ENCODE measurements at regions not wholly inside any gene's neighbourhood (a gene's known extent, or its start where the extent isn't known, plus 50 kb on each side); places are given as distances from the start of the nearest gene placed in this dataset.
"Not testable (repeated sequence)": the region's sequence is repeated elsewhere in the genome, so short reads cannot be mapped to it uniquely, and the experiment has no call there.

GRCh38 chr10:44176311-44176710, 208.6 kb downstream of the CXCL12 start:
- no peak for DNase-seq (ENCODE audit: low read depth in 2 of 2)

DNA sequence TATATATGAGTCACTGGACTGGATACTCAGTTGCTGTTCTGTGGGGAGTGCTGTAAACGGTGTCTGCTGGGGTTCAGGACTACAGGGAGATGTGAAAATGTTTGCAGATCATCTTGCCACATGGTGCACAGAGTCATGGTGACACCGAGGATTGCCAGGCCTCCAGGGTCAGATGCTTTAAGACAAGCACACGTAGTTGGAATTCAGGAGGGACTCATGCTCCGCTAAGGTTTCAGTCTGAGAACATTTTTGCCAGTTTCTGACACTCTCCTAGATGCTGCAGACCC, 211.3 kb downstream of the CXCL12 start:
- no peak for DNase-seq (ENCODE audit: low read depth in 2 of 2)

- no peak for DNase-seq (ENCODE audit: low read depth in 2 of 2)
Observed at GRCh38 chr10:44172883-44173607, 211.9 kb downstream of the CXCL12 start.

GRCh38 chr10:44171765-44172164, 213.1 kb downstream of the CXCL12 start:
- no peak for DNase-seq (ENCODE audit: low read depth in 2 of 2)

DNA sequence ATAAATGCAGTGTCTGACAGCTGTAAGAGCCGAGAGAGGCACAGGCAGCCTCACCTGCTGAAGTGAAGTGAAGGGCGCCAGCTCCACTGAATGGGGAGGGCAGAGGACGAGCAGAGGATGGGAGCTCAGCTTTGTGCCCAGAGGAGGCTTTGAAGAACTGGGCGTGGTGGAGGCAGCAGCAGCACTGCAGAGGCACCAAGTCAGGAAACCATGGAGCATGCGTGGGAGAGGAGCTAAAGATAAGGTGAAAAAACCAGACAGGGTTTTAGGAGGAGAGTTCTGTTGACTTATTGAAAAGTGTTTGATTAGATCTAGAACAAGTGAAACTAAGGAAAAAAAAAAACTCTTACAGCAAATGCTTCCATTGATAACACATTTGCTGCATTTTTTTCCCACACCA, 216.4 kb downstream of the CXCL12 start:
- no peak for DNase-seq (ENCODE audit: low read depth in 2 of 2)

DNA sequence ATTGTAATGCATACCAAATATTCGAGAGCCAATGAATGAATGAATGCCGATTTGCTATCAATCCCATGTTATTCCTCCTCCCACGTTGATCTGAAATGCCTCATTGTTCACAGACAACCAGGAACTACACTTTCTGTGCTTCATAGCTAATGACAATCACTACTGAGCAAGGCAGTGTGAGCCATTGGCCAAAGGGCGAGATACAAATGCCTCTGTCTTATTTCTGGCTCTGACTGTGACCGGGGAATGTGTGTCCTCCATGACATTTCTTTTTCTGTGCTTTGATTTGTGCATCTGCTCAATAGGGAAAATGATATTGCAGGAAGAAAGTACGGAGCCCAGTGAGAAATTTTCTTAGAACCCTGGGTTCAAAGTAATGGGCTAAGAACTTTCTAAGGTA, 217.1 kb downstream of the CXCL12 start:
- DNase-seq (ENCODE audit: low read depth in 2 of 2), result no peak

DNA sequence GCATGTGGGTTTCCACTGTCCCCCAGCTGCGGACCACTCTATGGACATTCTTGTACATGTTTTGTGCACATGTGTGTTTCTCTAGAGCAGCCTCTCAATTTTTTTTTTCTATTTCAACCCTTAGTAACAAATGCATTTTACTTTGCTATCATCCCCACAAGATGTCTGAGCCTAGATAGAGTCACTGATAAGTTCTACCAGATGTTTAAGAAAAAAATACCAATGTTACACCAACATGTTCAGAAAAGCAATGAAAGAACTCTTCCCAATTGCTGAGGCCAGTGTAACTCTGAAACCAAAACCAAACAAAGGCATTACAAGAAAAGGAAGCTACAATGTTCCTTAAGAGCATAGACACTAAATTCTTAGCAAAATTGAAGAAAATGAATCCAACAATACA, 218.5 kb downstream of the CXCL12 start:
- DNase-seq (ENCODE audit: low read depth in 2 of 2), result no peak

DNA sequence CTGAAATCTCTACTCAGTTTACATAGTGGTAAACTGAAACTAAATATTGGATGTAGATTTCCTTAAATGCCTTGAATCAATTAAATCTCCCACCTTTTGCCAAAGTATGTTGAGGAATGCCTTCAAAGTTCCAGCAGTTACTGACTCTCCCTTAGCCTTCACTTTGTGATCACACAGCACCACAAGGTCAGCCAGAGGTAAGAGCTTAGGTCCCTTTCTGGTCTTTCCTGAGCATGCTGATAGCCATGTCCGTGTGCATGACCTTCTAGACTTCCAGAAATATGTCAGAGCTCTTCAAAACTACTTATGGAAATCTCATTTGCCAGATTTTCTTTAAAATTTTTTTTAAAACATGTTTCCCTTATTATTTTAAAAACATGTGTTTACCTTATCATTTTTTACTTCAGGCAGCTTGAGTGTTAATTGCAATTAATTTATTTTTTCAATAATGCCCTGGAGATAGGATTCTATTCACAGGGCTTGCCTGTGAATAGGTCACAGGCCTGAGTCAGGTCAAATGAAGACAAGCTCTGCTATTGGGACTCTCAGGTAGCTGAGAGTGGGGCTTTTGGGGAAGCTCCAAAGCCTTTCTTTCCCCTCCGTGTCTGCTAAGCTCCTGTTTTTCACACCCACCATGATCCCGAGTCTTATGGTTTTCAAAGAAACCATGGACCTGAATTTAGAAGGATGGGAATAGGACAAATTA, 220.5 kb downstream of the CXCL12 start:
- DNase-seq (ENCODE audit: low read depth in 2 of 2), result no peak

GRCh38 chr10:44161184-44161583, 223.7 kb downstream of the CXCL12 start:
- DNase-seq (ENCODE audit: low read depth in 2 of 2), result no peak

DNA sequence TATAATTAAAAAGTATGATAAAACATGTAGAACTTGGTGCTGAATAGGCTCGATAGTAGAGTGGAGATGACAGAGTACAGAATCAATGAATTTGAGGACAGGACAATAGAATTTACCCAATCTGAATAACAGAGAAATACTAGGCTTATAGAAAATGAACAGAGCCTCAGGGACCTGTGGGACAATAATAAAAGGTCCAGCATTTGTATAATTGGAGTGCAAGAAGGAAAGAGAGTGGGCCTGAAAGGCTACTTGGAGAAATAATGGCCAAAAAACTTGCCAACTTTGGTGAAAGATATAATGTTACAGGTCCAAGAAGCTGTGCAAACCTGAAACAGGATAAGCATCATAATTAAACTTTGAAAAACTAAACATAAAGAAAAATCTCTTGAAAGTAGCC, 227.3 kb downstream of the CXCL12 start:
- no peak for DNase-seq (ENCODE audit: low read depth in 2 of 2)

- DNase-seq (ENCODE audit: low read depth in 2 of 2), result no peak
Observed at GRCh38 chr10:44154956-44155355, 229.9 kb downstream of the CXCL12 start.

GRCh38 chr10:44153918-44154670, 230.8 kb downstream of the CXCL12 start:
- no peak for DNase-seq (ENCODE audit: low read depth in 2 of 2)

DNA sequence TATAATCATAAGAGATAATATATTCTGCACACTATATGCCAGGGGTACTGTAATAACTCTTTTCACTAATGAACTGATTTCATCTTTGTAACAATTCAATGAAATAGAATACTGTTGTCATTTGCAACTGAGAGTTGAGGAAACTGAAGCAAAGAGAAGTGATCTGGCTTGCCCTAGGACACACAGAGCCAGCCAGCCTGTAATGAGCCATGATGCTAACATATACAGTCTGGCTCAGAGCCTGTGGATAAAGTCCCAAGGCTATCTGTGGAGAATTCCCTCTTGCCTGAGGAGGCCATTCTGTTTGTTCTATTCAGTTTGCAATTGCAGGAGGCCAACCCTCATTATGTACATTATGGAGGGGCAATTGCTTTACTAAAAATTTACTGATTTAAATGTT, 241.3 kb downstream of the CXCL12 start:
- no peak for DNase-seq (ENCODE audit: low read depth in 2 of 2)

GRCh38 chr10:44132361-44133289, 252.3 kb downstream of the CXCL12 start:
- DNase-seq (ENCODE audit: low read depth in 2 of 2), result no peak

- no peak for DNase-seq (ENCODE audit: low read depth in 2 of 2)
Observed at GRCh38 chr10:44126291-44126717, 258.6 kb downstream of the CXCL12 start.

DNA sequence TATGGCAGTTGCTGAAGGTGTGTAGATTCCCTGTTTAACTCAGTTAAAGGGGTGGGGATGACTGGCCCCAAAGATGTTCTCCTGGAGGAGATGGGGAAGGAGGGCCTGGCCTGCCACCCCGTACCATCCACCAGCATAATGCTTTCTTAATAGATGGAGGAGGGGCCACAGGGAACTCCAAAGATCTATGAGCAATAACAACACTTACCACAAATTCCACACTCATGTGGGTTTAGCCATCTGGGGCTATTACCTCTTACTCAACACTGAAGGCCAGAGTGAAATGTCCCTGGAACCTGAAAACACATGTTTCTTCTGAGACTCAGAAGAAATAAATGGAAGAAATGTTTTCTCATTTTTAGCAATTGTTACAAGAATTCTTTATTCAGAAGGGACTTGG, 259.0 kb downstream of the CXCL12 start:
- no peak for DNase-seq (ENCODE audit: low read depth in 2 of 2)

- no peak for DNase-seq (ENCODE audit: low read depth in 2 of 2)
Observed at GRCh38 chr10:44118500-44118899, 266.4 kb downstream of the CXCL12 start.

GRCh38 chr10:44116474-44116873, 268.4 kb downstream of the CXCL12 start:
- DNase-seq (ENCODE audit: low read depth in 2 of 2), result no peak

DNA sequence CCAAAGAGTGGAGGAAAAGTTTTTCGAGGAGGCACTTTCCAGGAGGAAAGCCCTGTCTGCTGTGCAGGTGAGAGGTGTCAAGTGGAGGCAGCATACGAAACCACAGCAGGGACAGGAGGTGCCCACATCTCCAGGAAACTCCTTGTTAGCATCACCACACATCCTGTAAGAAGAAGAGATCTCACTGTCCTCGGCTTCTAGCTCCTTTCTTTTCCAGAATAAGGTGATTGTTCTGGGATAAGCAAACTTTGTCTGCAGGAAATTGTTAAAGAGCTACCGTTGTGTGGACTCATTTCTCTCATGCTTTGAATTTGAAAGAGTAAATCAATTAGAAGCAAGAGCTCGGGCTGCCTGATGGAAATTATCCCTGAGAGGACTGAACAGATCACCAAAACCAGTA, 269.4 kb downstream of the CXCL12 start:
- no peak for DNase-seq (ENCODE audit: low read depth in 2 of 2)

- DNase-seq (ENCODE audit: low read depth in 2 of 2), result no peak
Observed at GRCh38 chr10:44114441-44114840, 270.5 kb downstream of the CXCL12 start.

DNA sequence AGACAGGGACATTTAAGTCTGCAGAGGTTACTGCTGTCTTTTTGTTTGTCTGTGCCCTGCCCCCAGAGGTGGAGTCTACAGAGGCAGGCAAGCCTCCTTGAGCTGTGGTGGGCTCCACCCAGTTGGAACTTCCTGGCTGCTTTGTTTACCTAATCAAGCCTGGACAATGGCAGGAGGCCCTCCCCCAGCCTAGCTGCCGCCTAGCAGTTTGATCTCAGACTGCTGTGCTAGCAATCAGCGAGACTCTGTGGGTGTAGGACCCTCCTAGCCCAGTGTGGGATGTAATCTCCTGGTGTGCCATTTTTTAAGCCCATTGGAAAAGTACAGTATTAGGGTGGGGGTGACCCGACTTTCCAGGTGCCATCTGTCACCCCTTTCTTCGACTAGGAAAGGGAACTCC, 272.6 kb downstream of the CXCL12 start:
- DNase-seq (ENCODE audit: low read depth in 2 of 2), result not testable (repeated sequence)

GRCh38 chr10:44105696-44106095, 279.2 kb downstream of the CXCL12 start:
- no peak for DNase-seq (ENCODE audit: low read depth in 2 of 2)

Measured in stimulated activated CD8-positive, alpha-beta memory T cell treated with anti-CD3 and anti-CD28 coated beads, Interleukin-7, amount 100 ng/mL, for 4 hours (primary cell).